Parathyroid adenoma (tissue), 2 donors: ENCODE measurements at regions not wholly inside any gene's neighbourhood (a gene's known extent, or its start where the extent isn't known, plus 50 kb on each side); places are given as distances from the start of the nearest gene placed in this dataset.

Experiments used
- H2AFZ ChIP-seq: fragments of 300-600 bp; sonication (generic); one replicate; pipeline ENCODE4 v1.7.0; 2017; ENCODE audit warnings: antibody characterized with exemption, mild to moderate bottlenecking
- H3K27ac ChIP-seq: fragments of 300-600 bp; sonication (generic); one replicate; pipeline ENCODE4 v1.7.0; 2017
- H3K27me3 ChIP-seq: fragments of 300-600 bp; sonication (generic); one replicate; pipeline ENCODE4 v1.7.0; 2017; ENCODE audit warnings: low read length; ENCODE audit not compliant: control insufficient read depth, insufficient read depth
- H3K36me3 ChIP-seq: fragments of 300-600 bp; sonication (generic); one replicate; pipeline ENCODE4 v1.7.0; 2017; ENCODE audit warnings: low read length; ENCODE audit not compliant: control insufficient read depth, insufficient read depth
- H3K4me1 ChIP-seq: fragments of 300-600 bp; sonication (generic); one replicate; pipeline ENCODE4 v1.7.0; 2017; ENCODE audit warnings: control low read depth
- H3K4me2 ChIP-seq: fragments of 300-600 bp; sonication (generic); one replicate; pipeline ENCODE4 v1.7.0; 2017; ENCODE audit warnings: low read length
- H3K4me3 ChIP-seq: fragments of 300-600 bp; sonication (generic); one replicate; pipeline ENCODE4 v1.7.0; 2017; ENCODE audit warnings: low read depth, low read length
- H3K79me2 ChIP-seq: fragments of 300-600 bp; sonication (generic); one replicate; pipeline ENCODE4 v1.7.0; 2017; ENCODE audit warnings: control low read depth
- H3K9ac ChIP-seq: fragments of 300-600 bp; sonication (generic); one replicate; pipeline ENCODE4 v1.7.0; 2017; ENCODE audit warnings: mild to moderate bottlenecking
- H3K9me3 ChIP-seq: fragments of 300-600 bp; sonication (generic); one replicate; pipeline ENCODE4 v1.7.0; 2017; ENCODE audit warnings: low read length; ENCODE audit not compliant: control insufficient read depth
- TF ChIP-seq, protein P1 (sequence below): fragments of 300-600 bp; sonication (generic); IDR thresholded peaks from one replicate; pipeline ENCODE4 v1.7.0; 2017; ENCODE audit warnings: antibody characterized with exemption, mild to moderate bottlenecking
- donor health status: primary hyperparathyroidism.

DNA sequence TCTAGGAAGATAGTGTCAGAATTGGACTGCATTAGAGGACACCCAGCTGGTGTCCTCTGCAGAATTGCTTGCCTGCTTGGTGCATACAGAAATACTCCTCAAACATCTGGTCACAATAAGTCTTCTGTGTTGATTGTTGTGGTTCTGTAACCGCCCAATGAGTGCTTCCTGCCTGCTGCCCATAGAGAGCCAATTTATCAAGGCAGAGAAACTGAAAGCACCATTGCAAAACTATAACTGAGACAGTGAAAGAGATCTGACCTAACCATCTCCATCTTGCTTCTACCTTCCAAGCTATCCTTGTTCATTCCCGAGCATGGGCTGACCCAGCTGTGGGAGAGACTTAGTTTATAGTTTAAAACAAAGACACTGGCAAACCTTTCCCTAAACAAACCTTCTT lies 462.4 kb upstream of the RGS18 start:
- H3K36me3 ChIP-seq: no peaks in the 10 kb centered on the region
- no peak overlapping the region for H2AFZ ChIP-seq
- no peaks in the 10 kb centered on the region for H3K4me1 ChIP-seq
- no peak overlapping the region for H3K4me2 ChIP-seq
- H3K27me3 ChIP-seq: no peaks in the 10 kb centered on the region
- no peaks in the 10 kb centered on the region for H3K79me2 ChIP-seq
- no peak overlapping the region for H3K27ac ChIP-seq
- no peak overlapping the region for H3K4me3 ChIP-seq
- TF ChIP-seq, protein P1, sequence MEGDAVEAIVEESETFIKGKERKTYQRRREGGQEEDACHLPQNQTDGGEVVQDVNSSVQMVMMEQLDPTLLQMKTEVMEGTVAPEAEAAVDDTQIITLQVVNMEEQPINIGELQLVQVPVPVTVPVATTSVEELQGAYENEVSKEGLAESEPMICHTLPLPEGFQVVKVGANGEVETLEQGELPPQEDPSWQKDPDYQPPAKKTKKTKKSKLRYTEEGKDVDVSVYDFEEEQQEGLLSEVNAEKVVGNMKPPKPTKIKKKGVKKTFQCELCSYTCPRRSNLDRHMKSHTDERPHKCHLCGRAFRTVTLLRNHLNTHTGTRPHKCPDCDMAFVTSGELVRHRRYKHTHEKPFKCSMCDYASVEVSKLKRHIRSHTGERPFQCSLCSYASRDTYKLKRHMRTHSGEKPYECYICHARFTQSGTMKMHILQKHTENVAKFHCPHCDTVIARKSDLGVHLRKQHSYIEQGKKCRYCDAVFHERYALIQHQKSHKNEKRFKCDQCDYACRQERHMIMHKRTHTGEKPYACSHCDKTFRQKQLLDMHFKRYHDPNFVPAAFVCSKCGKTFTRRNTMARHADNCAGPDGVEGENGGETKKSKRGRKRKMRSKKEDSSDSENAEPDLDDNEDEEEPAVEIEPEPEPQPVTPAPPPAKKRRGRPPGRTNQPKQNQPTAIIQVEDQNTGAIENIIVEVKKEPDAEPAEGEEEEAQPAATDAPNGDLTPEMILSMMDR: no peak
- no peaks in the 10 kb centered on the region for H3K9me3 ChIP-seq
- H3K9ac ChIP-seq: no peak overlapping the region

DNA sequence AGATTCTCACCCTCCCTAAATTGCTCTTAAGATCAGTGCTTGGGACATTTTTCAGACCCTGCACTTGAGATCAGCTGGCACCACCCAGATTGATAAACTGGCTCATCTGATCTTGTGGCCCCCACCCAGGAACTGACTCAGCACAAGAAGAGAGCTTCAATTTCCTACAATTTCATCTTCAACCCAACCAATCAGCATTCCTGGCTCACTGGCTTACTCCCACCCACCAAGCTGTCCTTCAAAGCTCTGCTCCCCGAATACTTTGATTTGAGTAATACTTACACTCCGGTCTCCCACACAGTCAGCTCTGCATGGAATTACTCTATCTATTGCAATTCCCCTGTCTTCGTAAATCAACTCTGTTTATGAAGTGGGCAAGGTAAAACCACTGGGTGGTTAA lies 461.9 kb upstream of the RGS18 start:
- Histone ChIP-seq H3K4me1 (no peaks in the 10 kb centered on the region), H3K27me3 (no peaks in the 10 kb centered on the region), H3K9me3 (no peaks in the 10 kb centered on the region), H2AFZ (no peak overlapping the region), H3K9ac (no peak overlapping the region), H3K4me2 (no peak overlapping the region), H3K36me3 (no peaks in the 10 kb centered on the region), H3K79me2 (no peaks in the 10 kb centered on the region), H3K27ac (no peak overlapping the region), H3K4me3 (no peak overlapping the region)
- TF ChIP-seq, protein P1: no peak

GRCh38 chr1:191697556-191697955 lies 460.7 kb upstream of the RGS18 start:
- TF ChIP-seq, protein P1: no peak
- Histone ChIP-seq H3K9me3 (no peaks in the 10 kb centered on the region), H3K9ac (no peak overlapping the region), H3K4me1 (no peaks in the 10 kb centered on the region), H2AFZ (no peak overlapping the region), H3K27me3 (no peaks in the 10 kb centered on the region), H3K79me2 (no peaks in the 10 kb centered on the region), H3K36me3 (no peaks in the 10 kb centered on the region), H3K4me3 (no peak overlapping the region), H3K27ac (no peak overlapping the region), H3K4me2 (no peak overlapping the region)

DNA sequence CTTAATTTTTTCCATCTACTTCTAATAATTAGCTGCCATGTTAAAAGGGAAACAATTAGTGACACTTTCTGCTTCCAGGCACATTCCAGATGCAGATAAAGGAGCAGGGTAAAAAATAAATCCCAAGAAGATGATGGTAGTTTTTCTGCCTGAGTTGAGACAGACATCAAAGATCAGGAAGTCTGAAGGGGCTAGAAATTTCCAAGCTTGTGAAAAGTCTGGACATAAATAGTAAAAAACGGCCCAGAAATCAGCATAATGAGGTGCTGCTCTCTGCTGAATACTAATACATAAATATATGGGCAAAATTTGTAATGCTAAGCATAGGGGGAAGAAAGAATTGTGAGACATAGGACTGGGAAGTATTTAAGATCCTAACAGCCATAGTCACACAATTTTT lies 460.0 kb upstream of the RGS18 start:
- H3K4me3 ChIP-seq: no peak overlapping the region
- no peaks in the 10 kb centered on the region for H3K27me3 ChIP-seq
- H3K36me3 ChIP-seq: no peaks in the 10 kb centered on the region
- no peaks in the 10 kb centered on the region for H3K79me2 ChIP-seq
- no peak overlapping the region for H2AFZ ChIP-seq
- TF ChIP-seq, protein P1: no peak
- H3K9ac ChIP-seq: no peak overlapping the region
- no peaks in the 10 kb centered on the region for H3K9me3 ChIP-seq
- no peak overlapping the region for H3K27ac ChIP-seq
- H3K4me1 ChIP-seq: no peaks in the 10 kb centered on the region
- no peak overlapping the region for H3K4me2 ChIP-seq

- TF ChIP-seq, protein P1: no peak
- Histone ChIP-seq H3K9me3 (no peaks in the 10 kb centered on the region), H2AFZ (no peak overlapping the region), H3K36me3 (no peaks in the 10 kb centered on the region), H3K9ac (no peak overlapping the region), H3K79me2 (no peaks in the 10 kb centered on the region), H3K27ac (no peak overlapping the region), H3K4me2 (no peak overlapping the region), H3K4me3 (no peak overlapping the region), H3K4me1 (no peaks in the 10 kb centered on the region), H3K27me3 (no peaks in the 10 kb centered on the region)
Measured at GRCh38 chr1:191699343-191699742, 458.9 kb upstream of the RGS18 start.
